NCI-H446 treated with DMSO at 0.1 percent for 48 hours (cell line): ENCODE measurements at regions not wholly inside any gene's neighbourhood (a gene's known extent, or its start where the extent isn't known, plus 50 kb on each side); places are given as distances from the start of the nearest gene placed in this dataset.
"Not testable (repeated sequence)": the region's sequence is repeated elsewhere in the genome, so short reads cannot be mapped to it uniquely, and the experiment has no call there.

Experiments
- DNase-seq: peaks from one replicate; lab custom pipeline; 2025; lab: John Stamatoyannopoulos, UW

- no peak for DNase-seq
Observed at GRCh38 chr3:192039593-192039992, 578.6 kb downstream of the PYDC2 start.

- no peak for DNase-seq
Observed at GRCh38 chr3:192040282-192041043, 579.5 kb downstream of the PYDC2 start.

- DNase-seq: no peak
Observed at GRCh38 chr3:192042116-192042515, 581.2 kb downstream of the PYDC2 start.

GRCh38 chr3:192054881-192055280, 593.9 kb downstream of the PYDC2 start:
- DNase-seq: no peak

- DNase-seq: no peak
Observed at GRCh38 chr3:192055946-192056345, 595.0 kb downstream of the PYDC2 start.

GRCh38 chr3:192057261-192057660, 596.3 kb downstream of the PYDC2 start:
- no peak for DNase-seq

GRCh38 chr3:192060160-192060781, 599.3 kb downstream of the PYDC2 start:
- no peak for DNase-seq

GRCh38 chr3:192061426-192061825, 600.5 kb downstream of the PYDC2 start:
- no peak for DNase-seq

- DNase-seq: no peak
Observed at GRCh38 chr3:192062186-192062585, 601.2 kb downstream of the PYDC2 start.

- no peak for DNase-seq
Observed at GRCh38 chr3:192063570-192063969, 602.6 kb downstream of the PYDC2 start.

- no peak for DNase-seq
Observed at GRCh38 chr3:192064959-192065358, 604.0 kb downstream of the PYDC2 start.

GRCh38 chr3:192066253-192066652, 605.3 kb downstream of the PYDC2 start:
- DNase-seq: not testable (repeated sequence)

GRCh38 chr3:192068464-192069254, 607.7 kb downstream of the PYDC2 start:
- no peak for DNase-seq

GRCh38 chr3:192077795-192078497, 617.0 kb downstream of the PYDC2 start:
- no peak for DNase-seq

- DNase-seq: peak; percentile 25
Observed at GRCh38 chr3:192079098-192079497, 618.1 kb downstream of the PYDC2 start.

GRCh38 chr3:192080336-192080735, 619.4 kb downstream of the PYDC2 start:
- no peak for DNase-seq

GRCh38 chr3:192082730-192083660, 622.0 kb downstream of the PYDC2 start:
- no peak for DNase-seq
